H9 (cell line): ENCODE measurements at regions not wholly inside any gene's neighbourhood (a gene's known extent, or its start where the extent isn't known, plus 50 kb on each side); places are given as distances from the start of the nearest gene placed in this dataset.
A peak's percentile ranks its signal among the peaks of the same experiment; 100 is the strongest.

Source experiments
- DNase-seq: peaks from one replicate; pipeline ENCODE4 v3.0.0-alpha.2; 2017
- H2AFZ ChIP-seq: one replicate; pipeline ENCODE4 v1.6.1; 2013; ENCODE audit warnings: mild to moderate bottlenecking, low read length, control low read depth, moderate library complexity
- H2AK5ac ChIP-seq: 2 replicates; pipeline ENCODE4 v1.6.1; 2013; ENCODE audit warnings: low read length, control low read depth, mixed read lengths; ENCODE audit not compliant: insufficient read length
- H2BK120ac ChIP-seq: one replicate; pipeline ENCODE4 v1.6.1; 2013; ENCODE audit warnings: low read depth, mild to moderate bottlenecking, low read length, control low read depth, inconsistent platforms; ENCODE audit not compliant: poor library complexity, severe bottlenecking
- H2BK12ac ChIP-seq: 2 replicates; pipeline ENCODE4 v1.6.1; 2013; ENCODE audit warnings: low read length, control low read depth, mixed read lengths, low read depth; ENCODE audit not compliant: insufficient read length
- H2BK15ac ChIP-seq: 2 replicates; pipeline ENCODE4 v1.6.1; 2013; ENCODE audit warnings: low read depth, low read length, control low read depth
- H2BK20ac ChIP-seq: one replicate; pipeline ENCODE4 v1.6.1; 2013; ENCODE audit warnings: low read depth, mild to moderate bottlenecking, low read length, control low read depth, inconsistent platforms; ENCODE audit not compliant: poor library complexity, severe bottlenecking
- H2BK5ac ChIP-seq: 2 replicates; pipeline ENCODE4 v1.6.1; 2013; ENCODE audit warnings: low read length, control low read depth, mixed read lengths; ENCODE audit not compliant: insufficient read length
- H3K14ac ChIP-seq: 2 replicates; pipeline ENCODE4 v1.6.1; 2013; ENCODE audit warnings: low read length, control low read depth; ENCODE audit not compliant: insufficient read depth
- H3K18ac ChIP-seq: 2 replicates; pipeline ENCODE4 v1.6.1; 2013; ENCODE audit warnings: low read depth, mild to moderate bottlenecking, mixed read lengths, low read length, control low read depth; ENCODE audit not compliant: insufficient read length
- H3K23ac ChIP-seq: 2 replicates; pipeline ENCODE4 v1.6.1; 2013; ENCODE audit warnings: low read length, control low read depth, mixed read lengths, low read depth; ENCODE audit not compliant: insufficient read length
- H3K23me2 ChIP-seq: 2 replicates; pipeline ENCODE4 v1.6.1; 2013; ENCODE audit warnings: low read depth, mild to moderate bottlenecking, mixed read lengths, low read length, control low read depth; ENCODE audit not compliant: insufficient read length, poor library complexity, severe bottlenecking
- H3K27ac ChIP-seq: 2 replicates; pipeline ENCODE4 v1.5.1; 2013; ENCODE audit warnings: low read length, control low read depth, mixed read lengths, low read depth; ENCODE audit not compliant: insufficient read length
- H3K27me3 ChIP-seq: 2 replicates; pipeline ENCODE4 v1.6.1; 2013; ENCODE audit warnings: low read length, control low read depth, inconsistent platforms; ENCODE audit not compliant: insufficient read depth
- H3K4ac ChIP-seq: 2 replicates; pipeline ENCODE4 v1.6.1; 2013; ENCODE audit warnings: low read depth, mild to moderate bottlenecking, control low read depth, inconsistent platforms, low read length, moderate library complexity
- H3K4me1 ChIP-seq: 2 replicates; pipeline ENCODE4 v1.6.1; 2013; ENCODE audit warnings: low read length, control low read depth, inconsistent platforms; ENCODE audit not compliant: insufficient read depth
- H3K4me2 ChIP-seq: 2 replicates; pipeline ENCODE4 v1.6.1; 2013; ENCODE audit warnings: low read length, control low read depth, mixed read lengths; ENCODE audit not compliant: insufficient read length, insufficient read depth
- H3K56ac ChIP-seq: 2 replicates; pipeline ENCODE4 v1.6.1; 2013; ENCODE audit warnings: low read depth, mild to moderate bottlenecking, mixed read lengths, low read length, control low read depth; ENCODE audit not compliant: insufficient read length
- H3K79me1 ChIP-seq: 2 replicates; pipeline ENCODE4 v1.6.1; 2013; ENCODE audit warnings: low read depth, mild to moderate bottlenecking, moderate library complexity, low read length, control low read depth, inconsistent platforms; ENCODE audit not compliant: insufficient read depth, poor library complexity, severe bottlenecking
- H3K79me2 ChIP-seq: 2 replicates; pipeline ENCODE4 v1.6.1; 2013; ENCODE audit warnings: low read length, control low read depth, inconsistent platforms; ENCODE audit not compliant: insufficient read depth
- H3K9ac ChIP-seq: 2 replicates; pipeline ENCODE4 v1.6.1; 2013; ENCODE audit warnings: low read length, control low read depth, mixed read lengths; ENCODE audit not compliant: insufficient read length; ENCODE audit errors: extremely low read depth
- H3K9me3 ChIP-seq: one replicate; pipeline ENCODE4 v1.6.1; 2013; ENCODE audit warnings: low read depth, low read length, inconsistent platforms; ENCODE audit not compliant: control insufficient read depth
- H3T11ph ChIP-seq: one replicate; pipeline ENCODE4 v1.6.1; 2013; ENCODE audit warnings: mild to moderate bottlenecking, low read length, control low read depth, inconsistent platforms
- H4K20me1 ChIP-seq: one replicate; pipeline ENCODE4 v1.6.1; 2013; ENCODE audit not compliant: control insufficient read depth, insufficient read length, insufficient read depth
- H4K5ac ChIP-seq: 2 replicates; pipeline ENCODE4 v1.6.1; 2013; ENCODE audit warnings: low read depth, mild to moderate bottlenecking, mixed read lengths, low read length, control low read depth; ENCODE audit not compliant: insufficient read length
- H4K8ac ChIP-seq: replicated peaks from 2 replicates; pipeline ENCODE4 v1.6.1; 2013; ENCODE audit warnings: low read length, control low read depth, mixed read lengths, low read depth; ENCODE audit not compliant: insufficient read length
- H4K91ac ChIP-seq: 2 replicates; pipeline ENCODE4 v1.6.1; 2013; ENCODE audit warnings: low read depth, mild to moderate bottlenecking, moderate library complexity, mixed read lengths, low read length, control low read depth; ENCODE audit not compliant: insufficient read length
- H3K27ac Mint-ChIP-seq, 3 experiments: 2 replicates in 2 of 3; 3 replicates in 1 of 3; pipeline ENCODE4 v1.8.0; 2020 to 2021; ENCODE audit warnings: mixed read lengths in 3 of 3, mild to moderate bottlenecking in 1 of 3, moderate library complexity in 1 of 3
- H3K27me3 Mint-ChIP-seq: 2 replicates; pipeline ENCODE4 v1.8.0; 2021; ENCODE audit warnings: low read depth, mild to moderate bottlenecking, moderate library complexity, mixed read lengths
- H3K36me3 Mint-ChIP-seq, 3 experiments: 2 replicates in 2 of 3; 3 replicates in 1 of 3; pipeline ENCODE4 v1.8.0; 2020 to 2021; ENCODE audit warnings: low read depth in 3 of 3, mixed read lengths in 3 of 3; ENCODE audit not compliant: insufficient read depth in 1 of 3
- H3K4me1 Mint-ChIP-seq, 2 experiments: 2 replicates each; pipeline ENCODE4 v1.8.0; 2020; ENCODE audit warnings: mixed read lengths in 2 of 2
- H3K4me3 Mint-ChIP-seq, 2 experiments: 2 replicates in 1 of 2; 3 replicates in 1 of 2; pipeline ENCODE4 v1.8.0; 2020 to 2021; ENCODE audit warnings: mild to moderate bottlenecking in 2 of 2, mixed read lengths in 2 of 2, moderate library complexity in 1 of 2
- H3K9me3 Mint-ChIP-seq, 2 experiments: 2 replicates in 1 of 2; 3 replicates in 1 of 2; pipeline ENCODE4 v1.8.0; 2020; ENCODE audit warnings: mild to moderate bottlenecking in 2 of 2, mixed read lengths in 2 of 2, moderate library complexity in 1 of 2
- WGBS: extraction: QIAGEN DNeasy Blood & Tissue Kit; methylation state at CpG from one replicate; pipeline ENCODE4 v1.1.7; 2013; ENCODE audit warnings: missing lambda C conversion rate, low lambda C conversion rate, mixed read lengths; ENCODE audit not compliant: insufficient read length; ENCODE audit errors: extremely low coverage; 5-methylcytosine and 5-hydroxymethylcytosine counted together
- TF ChIP-seq, protein P1 (sequence below): fragments of 200-600 bp; sonication (generic); conservative IDR thresholded peaks from 3 replicates; pipeline ENCODE4 v1.8.0; 2021; ENCODE audit warnings: antibody characterized with exemption, mild to moderate bottlenecking

DNA sequence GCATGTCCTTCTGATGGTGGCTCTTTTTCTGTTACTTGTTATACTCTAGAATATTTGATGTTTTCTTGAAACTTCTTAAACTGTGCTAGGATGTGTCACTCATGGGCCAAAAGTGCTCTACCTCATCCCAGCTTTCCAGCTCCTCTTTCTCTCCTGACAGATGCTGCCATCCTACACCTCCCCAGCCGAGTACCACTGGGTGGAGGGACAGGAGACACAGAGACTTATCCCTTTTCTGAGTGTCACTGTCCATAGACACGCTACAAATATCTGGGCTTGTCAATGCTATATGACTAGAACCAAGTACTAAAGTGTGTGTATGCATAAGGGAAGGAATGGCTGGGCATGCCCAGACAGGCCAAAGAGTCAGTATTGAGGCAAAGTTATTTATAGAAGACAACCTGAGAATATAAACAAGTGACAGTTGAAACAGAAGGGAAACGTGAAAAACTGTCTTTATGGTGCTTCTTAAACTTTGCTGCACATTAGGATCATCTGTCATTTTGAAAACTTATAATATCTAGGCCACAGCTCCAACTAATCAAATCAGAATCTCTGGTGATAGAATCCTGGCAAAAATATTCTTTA is 188.0 kb downstream of the CARTPT start:
- Histone ChIP-seq H3K23ac (no peak overlapping the region), H3K23me2 (no peaks in the 10 kb centered on the region), H4K5ac (no peak overlapping the region), H4K20me1 (no peaks in the 10 kb centered on the region), H3K4me2 (no peak overlapping the region), H3K9me3 (no peaks in the 10 kb centered on the region), H2BK20ac (no peak overlapping the region), H2AK5ac (no peak overlapping the region), H3K14ac (no peak overlapping the region), H3K79me2 (no peaks in the 10 kb centered on the region), H2BK120ac (no peak overlapping the region), H3K27me3 (no peaks in the 10 kb centered on the region), H3K4me1 (no peaks in the 10 kb centered on the region), H3T11ph (no peak overlapping the region), H2BK12ac (no peak overlapping the region), H3K9ac (no peak overlapping the region), H3K27ac (no peak overlapping the region), H3K4ac (no peak overlapping the region), H3K18ac (no peak overlapping the region), H3K56ac (no peak overlapping the region), H2BK5ac (no peak overlapping the region), H3K79me1 (no peaks in the 10 kb centered on the region), H4K8ac (no peak overlapping the region), H2AFZ (no peak overlapping the region), H4K91ac (no peak overlapping the region), H2BK15ac (no peak overlapping the region)
- Mint-ChIP-seq H3K4me3 (no peak overlapping the region), H3K9me3 (peaks cover 0 to 3% of the 10 kb centered on the region in 2 experiments; a peak in 1 of 5 replicates), H3K4me1 (peaks cover 14 to 22% of the 10 kb centered on the region in 2 experiments), H3K27me3 (no peaks in the 10 kb centered on the region), H3K36me3 (peaks cover 0 to 4% (median 0%) of the 10 kb centered on the region in 3 experiments; a peak in 2 of 7 replicates), H3K27ac (peak overlapping the region in 1 of 3 experiments; percentile 46; a peak in 1 of 7 replicates)
- no CpG with 5 or more reads among the region's 3 CpGs for WGBS
- DNase-seq: no peak
- TF ChIP-seq, protein P1, sequence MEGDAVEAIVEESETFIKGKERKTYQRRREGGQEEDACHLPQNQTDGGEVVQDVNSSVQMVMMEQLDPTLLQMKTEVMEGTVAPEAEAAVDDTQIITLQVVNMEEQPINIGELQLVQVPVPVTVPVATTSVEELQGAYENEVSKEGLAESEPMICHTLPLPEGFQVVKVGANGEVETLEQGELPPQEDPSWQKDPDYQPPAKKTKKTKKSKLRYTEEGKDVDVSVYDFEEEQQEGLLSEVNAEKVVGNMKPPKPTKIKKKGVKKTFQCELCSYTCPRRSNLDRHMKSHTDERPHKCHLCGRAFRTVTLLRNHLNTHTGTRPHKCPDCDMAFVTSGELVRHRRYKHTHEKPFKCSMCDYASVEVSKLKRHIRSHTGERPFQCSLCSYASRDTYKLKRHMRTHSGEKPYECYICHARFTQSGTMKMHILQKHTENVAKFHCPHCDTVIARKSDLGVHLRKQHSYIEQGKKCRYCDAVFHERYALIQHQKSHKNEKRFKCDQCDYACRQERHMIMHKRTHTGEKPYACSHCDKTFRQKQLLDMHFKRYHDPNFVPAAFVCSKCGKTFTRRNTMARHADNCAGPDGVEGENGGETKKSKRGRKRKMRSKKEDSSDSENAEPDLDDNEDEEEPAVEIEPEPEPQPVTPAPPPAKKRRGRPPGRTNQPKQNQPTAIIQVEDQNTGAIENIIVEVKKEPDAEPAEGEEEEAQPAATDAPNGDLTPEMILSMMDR: no peak
